ENCODE measurements at regions not wholly inside any gene's neighbourhood (a gene's known extent, or its start where the extent isn't known, plus 50 kb on each side); places are given as distances from the start of the nearest gene placed in this dataset.

DNA sequence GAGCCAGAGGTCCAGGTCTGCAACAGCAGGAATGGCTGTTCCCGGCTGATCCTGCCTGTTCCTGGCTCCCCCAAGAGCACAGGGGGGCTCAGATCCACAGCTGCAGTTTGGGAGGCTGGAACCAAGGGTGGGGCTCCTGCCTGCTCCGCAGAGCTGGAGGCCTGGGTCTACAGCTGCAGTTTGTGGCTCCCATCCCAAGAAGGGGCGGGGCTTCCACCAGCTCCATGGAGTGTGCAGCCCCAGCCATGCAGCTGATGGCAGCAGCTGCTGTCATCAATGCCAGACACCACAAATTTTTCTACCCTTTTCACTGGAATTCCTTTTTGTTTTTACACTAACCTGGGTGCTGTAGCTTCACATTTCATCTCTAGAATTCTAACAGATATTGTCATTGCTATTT lies 135.4 kb upstream of the KIF2B start:
- TF ChIP-seq, protein P1, sequence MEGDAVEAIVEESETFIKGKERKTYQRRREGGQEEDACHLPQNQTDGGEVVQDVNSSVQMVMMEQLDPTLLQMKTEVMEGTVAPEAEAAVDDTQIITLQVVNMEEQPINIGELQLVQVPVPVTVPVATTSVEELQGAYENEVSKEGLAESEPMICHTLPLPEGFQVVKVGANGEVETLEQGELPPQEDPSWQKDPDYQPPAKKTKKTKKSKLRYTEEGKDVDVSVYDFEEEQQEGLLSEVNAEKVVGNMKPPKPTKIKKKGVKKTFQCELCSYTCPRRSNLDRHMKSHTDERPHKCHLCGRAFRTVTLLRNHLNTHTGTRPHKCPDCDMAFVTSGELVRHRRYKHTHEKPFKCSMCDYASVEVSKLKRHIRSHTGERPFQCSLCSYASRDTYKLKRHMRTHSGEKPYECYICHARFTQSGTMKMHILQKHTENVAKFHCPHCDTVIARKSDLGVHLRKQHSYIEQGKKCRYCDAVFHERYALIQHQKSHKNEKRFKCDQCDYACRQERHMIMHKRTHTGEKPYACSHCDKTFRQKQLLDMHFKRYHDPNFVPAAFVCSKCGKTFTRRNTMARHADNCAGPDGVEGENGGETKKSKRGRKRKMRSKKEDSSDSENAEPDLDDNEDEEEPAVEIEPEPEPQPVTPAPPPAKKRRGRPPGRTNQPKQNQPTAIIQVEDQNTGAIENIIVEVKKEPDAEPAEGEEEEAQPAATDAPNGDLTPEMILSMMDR (IDR thresholded peaks at IDR 0.05) = no peak
- no peak for TF ChIP-seq POLR2A (IDR thresholded peaks at IDR 0.05)
- no peak for TF ChIP-seq POLR2AphosphoS5 (IDR thresholded peaks at IDR 0.05; ENCODE audit: insufficient read depth in 1 of 2, low read depth in 1 of 2)

Data from vagina (tissue), 2 donors.